Caco-2 (cell line): ENCODE measurements at regions not wholly inside any gene's neighbourhood (a gene's known extent, or its start where the extent isn't known, plus 50 kb on each side); places are given as distances from the start of the nearest gene placed in this dataset.

Source experiments
- BruUV-seq: library from RNA; stranded (reverse); fragments of 400-500 nt; replicated peaks from 2 replicates; lab custom pipeline; 2021; lab: Mats Ljungman, UMichigan
- CTCF ChIA-PET: fragments of 300-600 bp; sonication (Branson Sonifier 250); formaldehyde crosslinking; loops from one replicate; lab custom pipeline; 2022; ENCODE audit warnings: antibody characterized with exemption; lab: Charles Lee
- POLR2A ChIA-PET: fragments of 300-600 bp; sonication (Branson Sonifier 250); formaldehyde crosslinking; loops from one replicate; lab custom pipeline; 2022; ENCODE audit warnings: antibody characterized with exemption; lab: Charles Lee
- DNase-seq, 2 experiments: peaks; one replicate each; pipeline versions ENCODE4 v3.0.0 to v3.0.0-alpha.2; 2020 to 2022
- H3K27me3 ChIP-seq: replicated peaks from 2 replicates; pipeline ENCODE4 v1.6.0; 2011; ENCODE audit warnings: low read length; ENCODE audit not compliant: control insufficient read depth, insufficient read depth
- H3K36me3 ChIP-seq: 2 replicates; pipeline ENCODE4 v1.5.1; 2011; ENCODE audit warnings: low read length; ENCODE audit not compliant: control insufficient read depth, insufficient read depth
- H3K4me1 ChIP-seq: fragments of 250-450 bp; sonication (Bioruptor Pico); 2 replicates; pipeline ENCODE4 v1.5.1; 2020; ENCODE audit warnings: mild to moderate bottlenecking
- H3K4me3 ChIP-seq: 2 replicates; pipeline ENCODE4 v1.5.1; 2011; ENCODE audit warnings: low read depth, mild to moderate bottlenecking, control low read depth, low read length
- H3K9me3 ChIP-seq: fragments of 250-450 bp; sonication (Bioruptor Pico); 2 replicates; pipeline ENCODE4 v1.5.1; 2020; ENCODE audit warnings: mild to moderate bottlenecking, moderate library complexity
- H3K27ac Mint-ChIP-seq: one replicate; pipeline ENCODE4 v1.8.0; 2022; ENCODE audit warnings: mixed read lengths; ENCODE audit not compliant: unreplicated experiment
- H3K27me3 Mint-ChIP-seq: one replicate; pipeline ENCODE4 v1.8.0; 2022; ENCODE audit warnings: mixed read lengths; ENCODE audit not compliant: insufficient read depth, unreplicated experiment
- H3K36me3 Mint-ChIP-seq: one replicate; pipeline ENCODE4 v1.8.0; 2022; ENCODE audit warnings: mild to moderate bottlenecking, mixed read lengths; ENCODE audit not compliant: insufficient read depth, unreplicated experiment
- H3K4me1 Mint-ChIP-seq: one replicate; pipeline ENCODE4 v1.8.0; 2022; ENCODE audit warnings: low read depth, mixed read lengths; ENCODE audit not compliant: unreplicated experiment
- H3K4me3 Mint-ChIP-seq: one replicate; pipeline ENCODE4 v1.8.0; 2022; ENCODE audit warnings: mild to moderate bottlenecking, moderate library complexity, mixed read lengths; ENCODE audit not compliant: unreplicated experiment
- H3K9me3 Mint-ChIP-seq: one replicate; pipeline ENCODE4 v1.8.0; 2022; ENCODE audit warnings: mixed read lengths; ENCODE audit not compliant: unreplicated experiment
- CTCF ChIP-seq, 2 experiments: fragments of 200-600 bp in 1 of 2; IDR thresholded peaks; 1 replicate in 1 of 2; 2 replicates in 1 of 2; pipeline versions ENCODE4 v1.5.1 to v1.8.0; 2011 to 2022; ENCODE audit warnings: antibody characterized with exemption in 1 of 2, control low read depth in 1 of 2, inconsistent platforms in 1 of 2, low read depth in 1 of 2, low read length in 1 of 2, mild to moderate bottlenecking in 1 of 2, moderate library complexity in 1 of 2; ENCODE audit not compliant: insufficient read depth in 1 of 2, severe bottlenecking in 1 of 2, unreplicated experiment in 1 of 2
- intact Hi-C: fragments of 100-400 bp; cut with micrococcal nuclease; formaldehyde crosslinking; loops from one replicate; pipeline ENCODE4 v1.10.0; 2022; ENCODE audit not compliant: unreplicated experiment

- DNase-seq, result no peak
- CTCF ChIA-PET, result no interaction called here
- no peak overlapping the region for H3K4me3 Mint-ChIP-seq
- H3K36me3 Mint-ChIP-seq, result no peaks in the 10 kb centered on the region
- Histone ChIP-seq H3K4me3 (no peak overlapping the region), H3K36me3 (no peaks in the 10 kb centered on the region), H3K27me3 (no peaks in the 10 kb centered on the region), H3K4me1 (no peaks in the 10 kb centered on the region), H3K9me3 (no peaks in the 10 kb centered on the region)
- H3K27ac Mint-ChIP-seq, result no peak overlapping the region
- POLR2A ChIA-PET, result no interaction called here
- intact Hi-C loops, result loop anchor here (10.0 kb wide), 1 partner anchor 334 kb away; no protein-coding TSS in a partner anchor
- peaks cover 10% of the 10 kb centered on the region for H3K4me1 Mint-ChIP-seq
- no peaks in the 10 kb centered on the region for H3K9me3 Mint-ChIP-seq
- no TSS peak for BruUV-seq
- H3K27me3 Mint-ChIP-seq, result peaks cover 8% of the 10 kb centered on the region
- no peak for TF ChIP-seq CTCF (IDR thresholded peaks at IDR 0.05; ENCODE audit: insufficient read depth in 1 of 2, low read depth in 1 of 2, low read length in 1 of 2, severe bottlenecking in 1 of 2, unreplicated experiment in 1 of 2)
Observed at GRCh38 chr6:166768761-166769160, 141.7 kb upstream of the RPS6KA2 start.

DNA sequence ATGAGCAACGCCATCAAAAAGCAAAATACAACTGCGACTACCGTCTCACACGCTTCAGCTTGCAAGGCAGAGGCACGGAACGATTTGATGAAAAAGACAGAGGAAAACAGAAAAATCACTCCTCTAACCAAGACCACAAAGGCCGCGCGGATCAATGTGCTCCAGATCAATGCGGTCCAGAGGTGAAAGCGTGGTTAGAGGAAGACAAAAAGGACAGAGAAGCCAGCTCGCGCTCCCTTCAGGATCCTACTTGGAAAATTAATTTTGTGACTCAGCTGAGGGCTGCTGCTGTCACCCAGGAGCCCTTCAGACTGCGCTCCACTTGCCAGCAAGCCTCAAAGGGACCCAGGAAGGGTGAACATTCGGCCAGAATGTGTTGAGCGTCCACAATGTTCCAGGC lies 140.2 kb upstream of the RPS6KA2 start:
- TF ChIP-seq CTCF (IDR thresholded peaks at IDR 0.05; ENCODE audit: insufficient read depth in 1 of 2, low read depth in 1 of 2, low read length in 1 of 2, severe bottlenecking in 1 of 2, unreplicated experiment in 1 of 2), result no peak
- BruUV-seq, result no TSS peak
- CTCF ChIA-PET, result no interaction called here
- Histone ChIP-seq H3K9me3 (no peaks in the 10 kb centered on the region), H3K4me1 (no peaks in the 10 kb centered on the region), H3K27me3 (no peaks in the 10 kb centered on the region), H3K36me3 (no peaks in the 10 kb centered on the region), H3K4me3 (no peak overlapping the region)
- POLR2A ChIA-PET, result no interaction called here
- peaks cover 10% of the 10 kb centered on the region for H3K4me1 Mint-ChIP-seq
- H3K36me3 Mint-ChIP-seq, result no peaks in the 10 kb centered on the region
- no peak overlapping the region for H3K27ac Mint-ChIP-seq
- intact Hi-C loops, result loop anchor here (10.0 kb wide), 1 partner anchor 332 kb away; no protein-coding TSS in a partner anchor
- H3K9me3 Mint-ChIP-seq, result no peaks in the 10 kb centered on the region
- no peak for DNase-seq
- no peaks in the 10 kb centered on the region for H3K27me3 Mint-ChIP-seq
- H3K4me3 Mint-ChIP-seq, result no peak overlapping the region

- POLR2A ChIA-PET, result no interaction called here
Observed at GRCh38 chr6:166766769-166767168, 139.7 kb upstream of the RPS6KA2 start.

More at GRCh38 chr6:166766769-166767168, 139.7 kb upstream of the RPS6KA2 start:
- H3K9me3 ChIP-seq, result no peaks in the 10 kb centered on the region
- Mint-ChIP-seq H3K4me1 (peaks cover 10% of the 10 kb centered on the region), H3K4me3 (no peak overlapping the region), H3K36me3 (no peaks in the 10 kb centered on the region), H3K9me3 (no peaks in the 10 kb centered on the region), H3K27ac (no peak overlapping the region), H3K27me3 (no peaks in the 10 kb centered on the region)
- H3K4me3 ChIP-seq, result no peak overlapping the region
- BruUV-seq, result no TSS peak
- CTCF ChIA-PET, result interaction anchor here (0.8 kb wide), 1 partner anchor 8 kb away, joined by 5 read pairs; no protein-coding TSS in a partner anchor
- H3K4me1 ChIP-seq, result no peaks in the 10 kb centered on the region
- intact Hi-C loops, result loop anchor here (10.0 kb wide), 1 partner anchor 332 kb away; no protein-coding TSS in a partner anchor
- H3K27me3 ChIP-seq, result no peaks in the 10 kb centered on the region
- H3K36me3 ChIP-seq, result no peaks in the 10 kb centered on the region
- DNase-seq, result no peak
- TF ChIP-seq CTCF (IDR thresholded peaks at IDR 0.05; ENCODE audit: insufficient read depth in 1 of 2, low read depth in 1 of 2, low read length in 1 of 2, severe bottlenecking in 1 of 2, unreplicated experiment in 1 of 2), result no peak
